GM23338 (cell line): ENCODE measurements at regions not wholly inside any gene's neighbourhood (a gene's known extent, or its start where the extent isn't known, plus 50 kb on each side); places are given as distances from the start of the nearest gene placed in this dataset.

Experiments
- ATAC-seq: fragments of 200-7000 bp; cut with Tn5 transposase; 3 replicates; pipeline ENCODE4 v1.9.1; 2020
- DNase-seq: peaks from one replicate; pipeline ENCODE4 v3.0.0-alpha.2; 2015; ENCODE audit warnings: low spot score
- H2AFZ ChIP-seq: fragments of 200-600 bp; sonication (generic); 2 replicates; pipeline ENCODE4 v1.8.0; 2016; ENCODE audit warnings: antibody characterized with exemption, mild to moderate bottlenecking, moderate library complexity
- H3F3A ChIP-seq: fragments of 200-600 bp; sonication (generic); replicated peaks from 2 replicates; pipeline ENCODE4 v1.8.0; 2017; ENCODE audit warnings: antibody characterized with exemption, mixed run types, low read depth
- H3K27ac ChIP-seq: fragments of 200-600 bp; sonication (generic); 2 replicates; pipeline ENCODE4 v1.6.1; 2016; ENCODE audit warnings: low read depth
- H3K27me3 ChIP-seq: fragments of 200-600 bp; sonication (generic); 2 replicates; pipeline ENCODE4 v1.8.0; 2016; ENCODE audit warnings: mild to moderate bottlenecking, mixed run types, moderate library complexity; ENCODE audit not compliant: insufficient read depth
- H3K36me3 ChIP-seq: fragments of 200-600 bp; sonication (generic); 2 replicates; pipeline ENCODE4 v1.8.0; 2016; ENCODE audit warnings: mild to moderate bottlenecking; ENCODE audit not compliant: insufficient read depth
- H3K4me1 ChIP-seq: fragments of 200-600 bp; sonication (generic); 2 replicates; pipeline ENCODE4 v1.8.0; 2016; ENCODE audit warnings: mild to moderate bottlenecking, moderate library complexity; ENCODE audit not compliant: insufficient read depth
- H3K4me2 ChIP-seq: fragments of 200-600 bp; sonication (generic); 2 replicates; pipeline ENCODE4 v1.7.1; 2017; ENCODE audit warnings: mixed run types
- H3K4me3 ChIP-seq: fragments of 200-600 bp; sonication (generic); 2 replicates; pipeline ENCODE4 v1.6.1; 2016; ENCODE audit warnings: mixed run types
- H3K79me2 ChIP-seq: fragments of 200-600 bp; sonication (generic); replicated peaks from 2 replicates; pipeline ENCODE4 v1.8.0; 2017; ENCODE audit warnings: mild to moderate bottlenecking; ENCODE audit not compliant: insufficient read depth
- H3K9me2 ChIP-seq: fragments of 200-600 bp; sonication (generic); 2 replicates; pipeline ENCODE4 v1.8.0; 2017; ENCODE audit not compliant: insufficient read depth
- H4K20me1 ChIP-seq: fragments of 200-600 bp; sonication (generic); replicated peaks from 2 replicates; pipeline ENCODE4 v1.8.0; 2017; ENCODE audit warnings: mild to moderate bottlenecking; ENCODE audit not compliant: insufficient read depth
- H3K27ac Mint-ChIP-seq: 2 replicates; pipeline ENCODE4 v1.8.0; 2020; ENCODE audit warnings: inconsistent platforms, mild to moderate bottlenecking, moderate library complexity, mixed read lengths
- H3K27me3 Mint-ChIP-seq: 3 replicates; pipeline ENCODE4 v1.8.0; 2022; ENCODE audit warnings: low read depth, mild to moderate bottlenecking, moderate library complexity, mixed read lengths, inconsistent platforms; ENCODE audit not compliant: insufficient read depth, poor library complexity
- H3K36me3 Mint-ChIP-seq: 3 replicates; pipeline ENCODE4 v1.8.0; 2021; ENCODE audit warnings: low read depth, mild to moderate bottlenecking, inconsistent platforms, moderate library complexity, mixed read lengths
- H3K4me1 Mint-ChIP-seq: 3 replicates; pipeline ENCODE4 v1.8.0; 2020; ENCODE audit warnings: mild to moderate bottlenecking, inconsistent platforms, mixed read lengths
- H3K4me3 Mint-ChIP-seq: 3 replicates; pipeline ENCODE4 v1.8.0; 2021; ENCODE audit warnings: moderate library complexity, mild to moderate bottlenecking, inconsistent platforms, mixed read lengths
- H3K9me3 Mint-ChIP-seq: 3 replicates; pipeline ENCODE4 v1.8.0; 2020; ENCODE audit warnings: moderate library complexity, mild to moderate bottlenecking, inconsistent platforms, mixed read lengths
- EZH2 ChIP-seq: fragments of 200-600 bp; sonication (generic); IDR thresholded peaks from one replicate; pipeline ENCODE4 v1.8.0; 2017; ENCODE audit warnings: antibody characterized with exemption, mild to moderate bottlenecking, low read depth; ENCODE audit not compliant: unreplicated experiment
- EZH2phosphoT487 ChIP-seq: fragments of 200-600 bp; sonication (generic); IDR thresholded peaks from one replicate; pipeline ENCODE4 v1.8.1; 2018; ENCODE audit warnings: antibody characterized with exemption; ENCODE audit not compliant: unreplicated experiment
- JUNB ChIP-seq: IDR thresholded peaks from one replicate; pipeline ENCODE4 v1.6.1; 2016; ENCODE audit warnings: antibody characterized with exemption; ENCODE audit not compliant: unreplicated experiment
- ZNF114 ChIP-seq: fragments of 250-450 bp; sonication (Bioruptor Pico); IDR thresholded peaks from 2 replicates; pipeline ENCODE4 v1.5.0; 2020; ENCODE audit warnings: mild to moderate bottlenecking, moderate library complexity
- ZNF331 ChIP-seq: fragments of 250-450 bp; sonication (Bioruptor Pico); IDR thresholded peaks from 2 replicates; pipeline ENCODE4 v1.5.0; 2020; ENCODE audit warnings: low read depth, mild to moderate bottlenecking, moderate library complexity
- ZNF462 ChIP-seq: fragments of 250-450 bp; sonication (Bioruptor Pico); IDR thresholded peaks from 2 replicates; pipeline ENCODE4 v1.5.0; 2020; ENCODE audit warnings: mild to moderate bottlenecking, moderate library complexity

- no peak for ATAC-seq
- peaks cover 2% of the 10 kb centered on the region; the same call in 1 of the 3 replicates for H3K36me3 Mint-ChIP-seq
Measured at GRCh38 chr3:78004571-78004970, 964.7 kb downstream of the ROBO2 start.

More at GRCh38 chr3:78004571-78004970, 964.7 kb downstream of the ROBO2 start:
- Histone ChIP-seq H3K27ac (no peak overlapping the region), H3K4me2 (no peak overlapping the region), H3K36me3 (no peaks in the 10 kb centered on the region), H4K20me1 (no peaks in the 10 kb centered on the region), H3K27me3 (no peaks in the 10 kb centered on the region), H3K4me1 (no peaks in the 10 kb centered on the region), H3K79me2 (no peaks in the 10 kb centered on the region), H3F3A (no peaks in the 10 kb centered on the region), H3K4me3 (no peak overlapping the region), H2AFZ (no peak overlapping the region), H3K9me2 (no peaks in the 10 kb centered on the region; the same call in none of the 2 replicates)
- Mint-ChIP-seq H3K9me3 (0 out of 3 replicates have a peak, but pooled peaks cover 2% of the 10 kb centered on the region), H3K27ac (no peak overlapping the region), H3K27me3 (no peaks in the 10 kb centered on the region), H3K4me3 (no peak overlapping the region), H3K4me1 (no peaks in the 10 kb centered on the region)
- no peak for TF ChIP-seq EZH2phosphoT487
- TF ChIP-seq ZNF462, result no peak
- TF ChIP-seq EZH2, result no peak
- TF ChIP-seq ZNF114 (CRISPR knock-in tag), result no peak
- TF ChIP-seq ZNF331 (CRISPR knock-in tag), result no peak
- TF ChIP-seq JUNB, result no peak
- DNase-seq, result no peak
